GM20000 (cell line): ENCODE measurements at regions not wholly inside any gene's neighbourhood (a gene's known extent, or its start where the extent isn't known, plus 50 kb on each side); places are given as distances from the start of the nearest gene placed in this dataset.

Experiments
- DNase-seq: peaks from one replicate; pipeline ENCODE4 v3.0.0; 2012; ENCODE audit warnings: low spot score
- TF ChIP-seq, protein P1 (sequence below): IDR thresholded peaks from 2 replicates; pipeline ENCODE4 v1.5.1; 2012; ENCODE audit warnings: mild to moderate bottlenecking, control low read depth; ENCODE audit errors: extremely low read depth, missing control alignments

GRCh38 chr13:80469853-80470381 lies 129.0 kb upstream of the SPRY2 start:
- DNase-seq = no peak
- TF ChIP-seq, protein P1, sequence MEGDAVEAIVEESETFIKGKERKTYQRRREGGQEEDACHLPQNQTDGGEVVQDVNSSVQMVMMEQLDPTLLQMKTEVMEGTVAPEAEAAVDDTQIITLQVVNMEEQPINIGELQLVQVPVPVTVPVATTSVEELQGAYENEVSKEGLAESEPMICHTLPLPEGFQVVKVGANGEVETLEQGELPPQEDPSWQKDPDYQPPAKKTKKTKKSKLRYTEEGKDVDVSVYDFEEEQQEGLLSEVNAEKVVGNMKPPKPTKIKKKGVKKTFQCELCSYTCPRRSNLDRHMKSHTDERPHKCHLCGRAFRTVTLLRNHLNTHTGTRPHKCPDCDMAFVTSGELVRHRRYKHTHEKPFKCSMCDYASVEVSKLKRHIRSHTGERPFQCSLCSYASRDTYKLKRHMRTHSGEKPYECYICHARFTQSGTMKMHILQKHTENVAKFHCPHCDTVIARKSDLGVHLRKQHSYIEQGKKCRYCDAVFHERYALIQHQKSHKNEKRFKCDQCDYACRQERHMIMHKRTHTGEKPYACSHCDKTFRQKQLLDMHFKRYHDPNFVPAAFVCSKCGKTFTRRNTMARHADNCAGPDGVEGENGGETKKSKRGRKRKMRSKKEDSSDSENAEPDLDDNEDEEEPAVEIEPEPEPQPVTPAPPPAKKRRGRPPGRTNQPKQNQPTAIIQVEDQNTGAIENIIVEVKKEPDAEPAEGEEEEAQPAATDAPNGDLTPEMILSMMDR = no peak

DNA sequence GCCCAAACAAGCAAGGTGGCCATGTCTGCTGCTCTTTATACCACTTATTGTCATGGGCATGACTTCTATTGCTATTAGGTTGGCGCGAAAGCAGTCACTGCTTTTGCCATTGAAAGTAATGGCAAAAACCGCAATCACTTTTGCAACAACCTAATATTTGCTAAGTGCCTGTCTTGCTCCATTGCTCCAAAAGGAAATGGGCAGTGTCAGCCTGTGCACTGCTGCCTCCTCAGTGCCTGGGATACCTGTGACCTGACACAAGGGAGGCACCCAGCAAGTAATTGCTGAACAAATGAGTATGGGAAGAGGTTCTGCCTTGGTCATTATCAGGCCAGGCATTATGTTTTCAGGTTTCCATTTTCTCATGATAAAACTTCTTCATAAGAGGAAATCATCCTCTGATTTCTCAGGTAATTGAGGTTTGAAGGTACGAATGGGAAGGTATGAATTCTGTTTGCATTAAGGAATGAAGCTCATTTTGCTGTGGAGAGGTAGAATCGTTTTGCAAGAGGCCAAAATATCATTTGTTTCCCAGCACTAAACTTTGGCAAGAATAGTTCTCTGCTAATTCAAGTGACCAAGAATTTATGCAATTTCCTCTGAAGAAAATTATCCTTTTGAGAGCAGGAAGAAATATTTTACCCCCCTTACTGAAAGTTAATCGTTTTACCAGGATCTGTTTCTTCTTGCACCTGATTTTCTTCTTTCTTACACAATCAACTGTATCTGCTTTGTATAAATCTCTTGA lies 128.4 kb upstream of the SPRY2 start:
- no peak for DNase-seq
- TF ChIP-seq, protein P1 = no peak

GRCh38 chr13:80465321-80465720 lies 124.4 kb upstream of the SPRY2 start:
- TF ChIP-seq, protein P1 = no peak
- no peak for DNase-seq

DNA sequence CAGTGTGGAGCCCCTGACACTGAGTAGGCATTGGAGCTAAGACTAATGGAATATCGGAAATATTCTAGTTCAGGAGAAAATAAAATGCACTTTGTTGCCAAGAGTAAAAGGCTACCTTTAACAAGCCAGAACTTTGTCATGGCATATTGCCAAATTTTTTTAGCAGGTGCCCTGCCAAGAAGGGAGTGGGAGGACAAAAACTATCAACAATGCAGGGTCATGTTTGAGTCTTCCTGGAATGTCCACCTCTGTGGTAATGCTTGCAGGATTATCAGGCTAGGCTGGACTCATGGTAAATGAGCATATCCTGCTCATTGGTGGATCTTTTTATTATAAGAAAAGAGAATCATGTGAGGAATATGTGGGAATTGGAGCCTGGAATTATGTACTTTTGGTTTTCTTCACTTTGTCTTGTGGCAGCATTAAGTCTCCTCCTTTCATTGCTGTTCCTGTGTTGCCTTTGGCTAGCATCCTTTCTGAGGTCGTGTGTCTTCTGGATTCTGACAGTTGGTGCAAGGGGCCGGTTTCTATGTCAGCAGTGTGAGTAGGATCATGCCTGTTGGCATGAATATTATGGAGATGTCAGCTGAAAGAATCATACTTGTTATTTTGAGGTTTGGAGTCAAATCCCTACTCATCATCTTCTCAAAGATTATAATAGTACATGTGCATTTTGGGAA lies 122.9 kb upstream of the SPRY2 start:
- no peak for DNase-seq
- TF ChIP-seq, protein P1 = no peak

DNA sequence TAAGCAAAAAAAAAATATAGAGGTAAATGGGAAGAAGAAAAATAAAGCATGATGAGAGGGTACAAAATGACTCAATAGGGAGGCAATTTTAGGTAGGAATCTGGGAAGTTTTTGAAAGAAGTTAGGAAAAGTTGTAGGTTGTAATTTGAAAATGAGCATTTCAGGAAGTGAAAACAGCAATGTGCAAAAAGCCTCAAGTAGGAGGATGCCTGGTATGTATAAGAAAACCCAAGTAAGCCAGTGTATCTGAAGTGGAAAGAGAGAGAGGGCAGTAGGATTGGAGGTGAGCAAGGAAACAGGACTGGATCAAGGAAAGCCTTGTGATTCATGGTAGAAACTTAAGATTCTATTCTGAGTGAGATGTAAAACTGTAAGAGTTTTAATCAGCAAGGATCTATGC lies 121.6 kb upstream of the SPRY2 start:
- TF ChIP-seq, protein P1 = no peak
- DNase-seq = no peak

GRCh38 chr13:80462037-80462436 lies 121.1 kb upstream of the SPRY2 start:
- TF ChIP-seq, protein P1 = no peak
- no peak for DNase-seq

DNA sequence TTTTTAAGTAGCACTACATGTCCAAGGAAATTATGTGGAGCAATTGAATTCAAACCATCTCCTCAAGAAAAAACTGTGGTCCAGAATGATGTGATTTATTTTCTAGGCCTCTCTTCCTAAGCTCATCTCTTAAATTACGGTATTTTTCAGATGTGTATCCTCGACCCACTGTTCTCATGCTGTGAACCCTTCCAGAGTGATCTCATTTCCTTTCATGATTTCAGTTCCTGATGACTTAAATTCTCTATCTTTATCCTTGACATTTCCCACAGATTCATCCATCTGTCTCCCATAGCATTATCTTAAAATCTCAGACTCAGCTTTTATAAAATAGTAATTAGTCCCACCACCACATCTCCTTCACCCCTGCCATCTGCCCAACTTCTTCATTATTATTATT lies 117.6 kb upstream of the SPRY2 start:
- no peak for DNase-seq
- TF ChIP-seq, protein P1 = no peak
